HG02885 (cell line): ENCODE measurements at regions not wholly inside any gene's neighbourhood (a gene's known extent, or its start where the extent isn't known, plus 50 kb on each side); places are given as distances from the start of the nearest gene placed in this dataset.
"Not testable (repeated sequence)": the region's sequence is repeated elsewhere in the genome, so short reads cannot be mapped to it uniquely, and the experiment has no call there.

Source experiments
- ATAC-seq: cut with Tn5 transposase; IDR thresholded peaks from one replicate; pipeline ENCODE4 v1.9.1; 2021; ENCODE audit warnings: mild to moderate bottlenecking; ENCODE audit not compliant: unreplicated experiment, poor library complexity

DNA sequence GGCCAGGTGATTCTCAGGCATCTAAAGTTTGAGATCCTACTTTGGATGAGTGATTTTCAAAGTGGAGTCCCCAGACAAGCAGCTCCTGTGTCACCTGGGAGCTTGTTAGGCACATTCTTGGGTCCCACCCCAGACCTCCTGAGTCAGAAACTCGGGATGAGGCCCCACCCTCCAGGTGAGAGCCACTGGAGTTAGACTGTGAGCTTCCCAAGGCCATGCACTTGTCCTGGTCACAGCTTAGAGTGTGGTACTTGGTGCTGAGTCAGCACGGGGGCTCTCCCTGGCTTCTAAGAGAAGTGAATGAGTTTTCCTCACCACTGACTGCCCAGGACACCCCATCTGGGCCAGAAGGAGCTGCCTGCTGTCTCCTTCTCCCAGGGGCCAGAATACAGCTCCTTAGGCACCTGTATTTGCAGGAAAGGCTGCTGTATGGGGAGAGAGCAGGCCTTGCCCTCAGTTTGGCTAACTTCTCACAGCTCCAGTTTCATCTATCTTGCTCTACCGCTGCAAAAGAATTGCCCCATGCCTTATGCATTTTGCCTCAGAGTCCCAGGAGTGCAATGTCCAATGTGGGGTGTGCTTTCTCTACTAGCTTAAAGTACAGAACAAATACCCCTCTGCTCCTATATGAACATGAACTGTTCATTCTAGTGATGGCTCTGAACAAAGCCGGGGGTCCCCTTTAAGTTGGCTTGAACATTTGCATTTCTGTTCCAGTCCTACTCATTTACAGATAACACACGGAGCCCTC lies 98.1 kb downstream of the PSMG1 start:
- ATAC-seq = no peak

DNA sequence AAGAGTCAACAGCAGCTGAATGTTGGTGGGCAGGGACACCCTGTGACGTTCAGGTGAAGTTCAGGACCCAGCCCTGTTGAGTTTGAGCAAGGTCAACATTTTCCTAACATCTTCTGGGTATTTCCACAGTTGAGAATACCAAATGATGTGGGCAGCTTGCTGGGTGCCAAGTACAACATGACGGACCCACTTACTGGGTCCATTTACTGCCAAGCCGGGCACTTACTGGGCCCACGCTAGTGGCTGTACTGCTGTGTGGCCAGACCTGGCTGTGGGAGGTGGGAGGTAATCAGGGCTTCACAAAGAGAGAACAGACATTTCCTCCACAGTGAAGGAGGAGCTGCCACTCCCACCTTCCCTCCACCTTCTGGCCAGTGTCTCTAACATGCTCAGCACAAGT lies 99.2 kb downstream of the PSMG1 start:
- no peak for ATAC-seq

DNA sequence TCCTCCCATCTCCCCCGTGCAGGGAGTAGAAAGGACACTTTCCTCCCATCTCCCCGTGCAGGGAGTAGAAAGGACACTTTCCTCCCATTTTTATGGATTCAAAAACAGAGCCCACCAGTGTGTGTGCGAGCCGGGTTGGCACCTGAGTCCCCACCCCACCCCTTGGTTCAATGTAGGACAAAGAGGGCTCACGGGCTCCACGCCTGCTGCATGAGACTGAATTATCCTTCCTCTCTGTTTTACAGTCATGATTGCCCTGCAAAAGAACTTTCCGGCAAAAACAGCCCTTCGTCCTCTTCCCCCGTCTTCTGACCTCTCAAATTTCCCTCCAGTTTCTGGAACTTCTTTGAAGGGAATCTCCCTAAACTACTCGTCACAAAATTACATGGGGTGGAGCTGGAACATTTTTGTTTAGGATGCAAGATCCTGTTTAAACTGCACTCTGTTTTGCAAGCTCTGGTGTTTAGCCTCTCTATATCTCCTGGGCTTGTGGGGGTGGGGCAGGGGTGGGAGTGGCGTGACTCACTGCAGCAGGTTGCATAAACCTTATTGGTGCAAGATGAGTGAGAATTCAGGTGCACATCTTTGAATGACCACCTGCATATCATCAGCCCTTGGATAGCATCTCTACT lies 99.8 kb downstream of the PSMG1 start:
- ATAC-seq = no peak

- no peak for ATAC-seq
Measured at GRCh38 chr21:39082656-39083376, 100.4 kb downstream of the PSMG1 start.

GRCh38 chr21:39080366-39080765 lies 102.9 kb downstream of the PSMG1 start:
- ATAC-seq = no peak

DNA sequence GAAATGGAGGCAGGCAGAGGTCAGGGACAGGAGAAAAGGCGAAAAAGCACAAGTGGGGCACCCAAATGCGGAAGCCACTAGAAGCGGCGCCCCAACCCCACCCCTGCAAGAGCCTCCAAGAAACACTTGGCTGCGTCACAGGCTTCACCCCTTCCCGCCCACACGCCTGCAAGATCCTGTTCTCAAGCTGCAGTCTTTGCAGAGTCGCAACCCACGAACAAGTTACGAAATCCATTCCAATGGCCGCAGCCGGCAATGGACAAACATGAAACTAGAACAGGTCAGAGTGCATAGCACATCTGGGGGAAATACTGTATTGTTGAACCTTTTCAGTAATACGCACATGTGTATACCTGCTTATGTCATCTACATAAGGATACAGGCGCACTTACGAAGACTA lies 103.6 kb downstream of the PSMG1 start:
- ATAC-seq = no peak

DNA sequence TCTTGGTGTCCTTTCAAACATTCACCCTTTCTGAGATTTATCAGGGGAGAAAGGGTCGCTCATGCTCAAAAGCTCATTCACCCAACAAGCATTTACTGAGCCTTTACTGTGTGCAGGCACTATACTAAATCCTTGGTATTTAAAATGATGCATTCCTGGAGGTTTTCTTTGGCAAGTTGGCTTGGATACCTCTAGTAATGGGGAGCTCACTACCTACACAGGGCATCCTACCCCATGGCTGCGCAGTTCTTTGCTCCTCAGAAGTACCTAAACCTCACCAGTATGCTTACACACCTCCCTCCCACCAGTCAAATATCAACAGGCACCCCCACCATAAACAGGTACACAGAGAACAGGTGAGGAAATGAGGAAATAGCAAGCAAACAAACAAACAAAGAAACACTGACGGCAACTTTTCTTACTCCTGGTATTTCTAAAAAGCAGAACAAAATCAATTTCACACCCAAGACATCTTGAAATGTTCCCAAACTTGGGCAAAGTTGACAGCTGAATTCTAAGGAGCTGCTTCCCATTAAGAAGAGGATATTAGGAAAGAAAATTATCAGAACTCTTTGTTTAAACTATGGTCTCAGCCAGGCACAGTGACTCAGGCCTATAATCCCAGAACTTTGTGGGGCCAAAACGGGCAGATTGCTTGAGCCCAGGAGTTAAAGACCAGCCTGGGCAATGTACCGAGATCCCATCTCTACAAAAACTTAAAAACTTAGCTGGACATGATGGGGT lies 104.8 kb downstream of the PSMG1 start:
- ATAC-seq = no peak

DNA sequence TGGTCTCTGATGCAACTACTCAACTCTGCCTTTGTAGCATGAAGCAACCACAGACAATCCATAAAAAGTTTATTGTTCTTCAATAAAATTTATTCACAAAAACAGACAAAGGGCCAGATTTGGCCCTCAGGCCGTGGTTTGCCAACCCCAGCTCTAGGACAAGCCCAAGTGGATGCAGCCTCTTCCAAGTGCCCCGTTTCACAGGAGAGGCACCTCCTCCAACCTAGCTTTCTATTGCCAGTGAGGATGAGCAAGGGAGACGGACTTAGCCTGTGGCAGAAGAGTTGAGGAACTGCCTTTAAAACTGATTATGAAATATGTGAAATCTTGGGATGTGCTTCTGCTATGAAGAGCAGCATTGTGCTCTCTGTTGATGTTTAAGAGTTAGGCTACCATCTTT lies 105.4 kb downstream of the PSMG1 start:
- no peak for ATAC-seq

DNA sequence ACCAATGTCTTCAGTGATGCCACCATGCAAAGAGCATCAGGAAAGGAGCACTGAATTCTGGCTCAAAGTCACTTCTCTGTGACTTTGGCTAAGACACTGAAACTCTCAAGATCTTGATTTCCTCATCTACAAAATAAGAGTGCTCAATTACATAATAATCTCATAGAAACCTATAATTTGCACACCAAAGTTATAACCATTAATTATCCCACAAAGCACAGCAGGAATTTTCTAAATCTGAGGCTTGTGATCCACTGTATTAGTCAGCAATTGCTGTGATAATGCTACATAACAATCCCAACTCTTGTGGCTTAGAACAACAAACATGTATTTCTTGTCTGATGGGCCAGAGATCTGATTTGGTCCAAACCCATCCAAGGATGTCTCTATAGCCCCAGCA lies 108.7 kb downstream of the PSMG1 start:
- no peak for ATAC-seq

- ATAC-seq = no peak
Measured at GRCh38 chr21:39073717-39074116, 109.5 kb downstream of the PSMG1 start.

DNA sequence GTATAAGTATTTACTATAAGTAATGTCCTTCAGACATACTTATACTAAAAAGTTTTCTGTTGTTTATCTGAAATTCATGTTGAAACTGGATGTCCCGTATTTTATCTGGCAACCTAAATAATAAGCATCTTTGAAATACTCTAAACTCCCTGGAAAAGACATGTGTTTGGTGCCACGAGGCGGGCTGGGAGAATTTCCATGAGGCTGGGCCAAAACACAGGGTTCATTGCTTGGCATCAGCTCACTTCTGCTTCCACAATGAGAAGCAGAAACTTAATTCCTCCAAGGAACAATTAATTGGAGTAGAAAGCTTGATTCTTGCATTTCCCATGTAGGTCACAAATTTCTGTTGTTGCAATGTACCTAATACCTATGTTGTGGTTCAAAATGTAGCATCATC lies 110.2 kb downstream of the PSMG1 start:
- no peak for ATAC-seq

GRCh38 chr21:39072468-39072867 lies 110.8 kb downstream of the PSMG1 start:
- no peak for ATAC-seq

GRCh38 chr21:39071623-39072214 lies 111.5 kb downstream of the PSMG1 start:
- ATAC-seq = no peak

- ATAC-seq = not testable (repeated sequence)
Measured at GRCh38 chr21:39069856-39070255, 113.4 kb downstream of the PSMG1 start.

- no peak for ATAC-seq
Measured at GRCh38 chr21:39066829-39067780, 116.1 kb downstream of the PSMG1 start.

DNA sequence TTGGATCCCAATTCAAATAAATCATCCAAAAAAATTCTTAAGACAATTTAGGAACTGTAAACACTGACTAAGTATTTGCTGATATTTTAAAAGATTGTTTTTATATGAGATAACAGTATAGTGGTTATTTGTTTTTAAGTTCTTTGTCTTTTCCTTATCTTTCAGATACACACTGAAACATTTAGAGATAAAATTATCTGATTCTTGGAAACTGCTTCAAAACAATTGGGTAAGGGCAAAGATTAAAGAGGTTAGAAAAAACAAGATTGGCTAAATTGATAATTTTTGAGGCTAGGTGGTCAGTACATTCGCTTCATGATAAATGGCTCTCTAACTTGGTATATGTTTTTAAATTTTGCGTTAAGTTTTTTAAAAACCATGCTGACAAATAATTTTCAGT lies 117.3 kb downstream of the PSMG1 start:
- ATAC-seq = no peak

DNA sequence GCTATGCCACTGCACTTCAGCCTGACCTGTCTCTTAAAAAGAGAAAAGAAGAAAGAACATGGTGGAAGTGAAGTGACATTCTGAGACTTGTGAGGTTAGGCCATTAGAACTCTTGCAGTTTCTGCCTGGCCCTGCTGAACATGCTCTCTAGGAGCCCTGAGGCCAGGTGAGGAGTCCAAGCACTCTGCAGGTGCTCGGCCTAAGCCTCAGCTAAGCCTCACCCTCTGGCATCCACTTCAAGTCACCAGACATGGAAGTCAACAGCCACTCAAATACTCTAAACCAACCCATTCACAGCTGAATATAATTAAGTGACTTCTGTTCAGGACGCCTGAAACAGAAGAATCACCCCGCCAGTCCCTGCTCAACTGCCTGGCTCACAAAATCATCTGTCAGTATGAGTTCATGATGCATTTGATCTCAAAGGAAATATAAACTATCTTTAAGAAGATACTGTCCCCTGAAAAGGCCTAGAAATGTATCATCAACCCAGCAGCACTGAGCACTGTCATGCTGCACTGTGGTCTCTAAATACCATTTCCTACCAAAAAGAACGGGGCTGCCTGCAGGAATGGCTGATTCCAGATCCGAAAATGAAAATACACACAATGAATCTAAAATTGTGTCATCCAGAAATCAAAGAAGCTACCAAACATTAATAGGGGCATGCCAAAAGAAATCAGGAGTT lies 118.8 kb downstream of the PSMG1 start:
- ATAC-seq = no peak

GRCh38 chr21:39063517-39063916 lies 119.7 kb downstream of the PSMG1 start:
- ATAC-seq = no peak

DNA sequence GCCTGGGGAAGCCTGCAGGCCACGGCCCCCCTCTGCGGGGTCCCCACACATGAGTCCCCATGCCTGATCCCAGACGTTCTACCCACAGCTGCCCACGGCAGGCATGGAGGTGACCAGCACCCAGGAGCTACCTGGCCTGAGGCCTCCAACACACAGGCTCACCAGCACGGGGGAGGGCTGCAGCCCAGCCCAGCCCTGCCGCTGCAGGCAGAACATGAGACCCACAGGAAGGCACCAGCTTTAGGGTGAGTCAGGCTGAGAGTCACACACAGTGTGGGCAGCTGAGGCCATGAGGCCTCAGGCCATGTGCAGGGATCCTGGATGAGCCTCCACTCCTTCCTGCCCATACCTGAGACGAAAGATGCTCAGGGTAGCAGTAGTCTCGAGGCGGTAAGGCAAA lies 121.1 kb downstream of the PSMG1 start:
- no peak for ATAC-seq
